ENCODE measurements at regions not wholly inside any gene's neighbourhood (a gene's known extent, or its start where the extent isn't known, plus 50 kb on each side); places are given as distances from the start of the nearest gene placed in this dataset.

DNA sequence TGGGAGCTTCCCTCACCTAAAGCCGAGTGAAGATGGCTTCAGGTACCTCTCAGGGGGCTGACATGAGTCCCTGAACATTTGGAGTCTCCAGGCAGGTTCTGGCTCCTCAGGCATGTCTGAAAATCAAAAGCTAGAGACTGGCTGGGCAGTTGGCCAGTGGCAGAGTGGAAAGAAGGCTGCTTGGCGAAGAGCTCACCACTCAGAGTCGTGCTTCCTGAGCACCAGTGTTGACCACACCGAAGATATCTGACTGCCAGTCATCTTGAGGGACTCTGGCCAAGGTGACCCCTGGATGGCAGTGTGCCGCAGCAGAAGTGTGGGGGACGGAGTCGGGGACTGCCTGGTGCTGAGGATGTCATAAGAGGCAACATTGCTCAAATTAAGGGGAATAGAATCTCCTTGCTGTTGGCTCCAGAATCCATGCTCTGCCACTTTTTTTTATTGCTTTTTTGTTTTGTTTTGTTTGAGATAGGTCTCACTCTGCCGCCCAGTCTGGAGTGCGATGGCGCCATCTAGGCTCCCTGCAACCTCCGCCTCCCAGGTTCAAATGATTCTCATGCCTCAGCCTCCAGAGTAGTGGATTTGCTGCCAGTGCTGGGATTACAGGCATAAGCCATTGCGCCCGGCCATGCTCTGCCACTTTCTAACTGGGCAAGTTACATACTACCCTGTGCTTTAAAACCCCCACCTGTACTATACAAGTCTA lies 172.5 kb upstream of the GATB start:
- no peaks in the 10 kb centered on the region for H3K36me3 ChIP-seq (ENCODE audit: control insufficient read depth, low read length)
- no peak overlapping the region for H3K4me3 ChIP-seq (ENCODE audit: low read length)
- no peak overlapping the region for H3K27ac ChIP-seq (ENCODE audit: low read depth, low read length)
- no peaks in the 10 kb centered on the region for H4K20me1 ChIP-seq (ENCODE audit: control insufficient read depth, insufficient read depth, low read depth, low read length)
- H3F3A ChIP-seq (ENCODE audit: control insufficient read depth, insufficient read depth) = no peaks in the 10 kb centered on the region
- no peaks in the 10 kb centered on the region for H3K9me3 ChIP-seq (ENCODE audit: control insufficient read depth, insufficient read depth, low read length)
- H3K4me2 ChIP-seq (ENCODE audit: low read length) = no peak overlapping the region
- TF ChIP-seq, protein P1, sequence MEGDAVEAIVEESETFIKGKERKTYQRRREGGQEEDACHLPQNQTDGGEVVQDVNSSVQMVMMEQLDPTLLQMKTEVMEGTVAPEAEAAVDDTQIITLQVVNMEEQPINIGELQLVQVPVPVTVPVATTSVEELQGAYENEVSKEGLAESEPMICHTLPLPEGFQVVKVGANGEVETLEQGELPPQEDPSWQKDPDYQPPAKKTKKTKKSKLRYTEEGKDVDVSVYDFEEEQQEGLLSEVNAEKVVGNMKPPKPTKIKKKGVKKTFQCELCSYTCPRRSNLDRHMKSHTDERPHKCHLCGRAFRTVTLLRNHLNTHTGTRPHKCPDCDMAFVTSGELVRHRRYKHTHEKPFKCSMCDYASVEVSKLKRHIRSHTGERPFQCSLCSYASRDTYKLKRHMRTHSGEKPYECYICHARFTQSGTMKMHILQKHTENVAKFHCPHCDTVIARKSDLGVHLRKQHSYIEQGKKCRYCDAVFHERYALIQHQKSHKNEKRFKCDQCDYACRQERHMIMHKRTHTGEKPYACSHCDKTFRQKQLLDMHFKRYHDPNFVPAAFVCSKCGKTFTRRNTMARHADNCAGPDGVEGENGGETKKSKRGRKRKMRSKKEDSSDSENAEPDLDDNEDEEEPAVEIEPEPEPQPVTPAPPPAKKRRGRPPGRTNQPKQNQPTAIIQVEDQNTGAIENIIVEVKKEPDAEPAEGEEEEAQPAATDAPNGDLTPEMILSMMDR (IDR thresholded peaks at IDR 0.05; ENCODE audit: low read depth, low read length, poor library complexity, severe bottlenecking) = no peak
- no peak for TF ChIP-seq EZH2phosphoT487 (IDR thresholded peaks at IDR 0.05; ENCODE audit: borderline replicate concordance, low read length)
- no peaks in the 10 kb centered on the region for H3K79me2 ChIP-seq (ENCODE audit: control insufficient read depth, low read length)
- H3K4me1 ChIP-seq (ENCODE audit: control insufficient read depth, low read length) = no peaks in the 10 kb centered on the region
- no peaks in the 10 kb centered on the region; the same call in 1 of the 2 replicates for H3K9me2 ChIP-seq (replicated peaks; ENCODE audit: control insufficient read depth, low read length)
- H3K27me3 ChIP-seq (ENCODE audit: control insufficient read depth, low read length) = no peaks in the 10 kb centered on the region

DNA sequence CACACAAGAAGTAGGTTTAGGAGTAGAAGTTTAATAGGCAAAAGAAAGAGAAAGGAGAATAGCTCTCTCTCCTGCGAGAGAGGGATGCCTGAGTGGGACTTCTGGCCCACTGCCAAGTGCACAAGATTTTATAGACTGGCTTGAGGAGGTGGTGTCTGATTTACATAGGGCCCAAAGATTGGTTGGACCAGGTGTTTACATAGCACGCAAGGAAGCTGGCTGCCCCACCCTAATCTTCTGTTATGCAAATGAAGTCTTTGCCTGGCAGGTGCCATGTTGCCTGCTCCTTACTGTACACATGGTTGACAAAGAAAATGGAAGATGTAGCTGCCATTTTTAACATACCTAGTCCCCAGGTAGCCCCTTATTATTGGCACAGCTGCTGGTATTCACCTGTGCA lies 170.8 kb upstream of the GATB start:
- no peaks in the 10 kb centered on the region for H3K4me1 ChIP-seq (ENCODE audit: control insufficient read depth, low read length)
- H3K36me3 ChIP-seq (ENCODE audit: control insufficient read depth, low read length) = no peaks in the 10 kb centered on the region
- H3K4me3 ChIP-seq (ENCODE audit: low read length) = no peak overlapping the region
- H3K79me2 ChIP-seq (ENCODE audit: control insufficient read depth, low read length) = no peaks in the 10 kb centered on the region
- H3K27me3 ChIP-seq (ENCODE audit: control insufficient read depth, low read length) = no peaks in the 10 kb centered on the region
- H4K20me1 ChIP-seq (ENCODE audit: control insufficient read depth, insufficient read depth, low read depth, low read length) = no peaks in the 10 kb centered on the region
- H3K27ac ChIP-seq (ENCODE audit: low read depth, low read length) = no peak overlapping the region
- H3K9me2 ChIP-seq (replicated peaks; ENCODE audit: control insufficient read depth, low read length) = no peaks in the 10 kb centered on the region; the same call in 1 of the 2 replicates
- no peaks in the 10 kb centered on the region for H3F3A ChIP-seq (ENCODE audit: control insufficient read depth, insufficient read depth)
- no peaks in the 10 kb centered on the region for H3K9me3 ChIP-seq (ENCODE audit: control insufficient read depth, insufficient read depth, low read length)
- TF ChIP-seq EZH2phosphoT487 (IDR thresholded peaks at IDR 0.05; ENCODE audit: borderline replicate concordance, low read length) = no peak
- TF ChIP-seq, protein P1 (IDR thresholded peaks at IDR 0.05; ENCODE audit: low read depth, low read length, poor library complexity, severe bottlenecking) = no peak
- no peak overlapping the region for H3K4me2 ChIP-seq (ENCODE audit: low read length)

DNA sequence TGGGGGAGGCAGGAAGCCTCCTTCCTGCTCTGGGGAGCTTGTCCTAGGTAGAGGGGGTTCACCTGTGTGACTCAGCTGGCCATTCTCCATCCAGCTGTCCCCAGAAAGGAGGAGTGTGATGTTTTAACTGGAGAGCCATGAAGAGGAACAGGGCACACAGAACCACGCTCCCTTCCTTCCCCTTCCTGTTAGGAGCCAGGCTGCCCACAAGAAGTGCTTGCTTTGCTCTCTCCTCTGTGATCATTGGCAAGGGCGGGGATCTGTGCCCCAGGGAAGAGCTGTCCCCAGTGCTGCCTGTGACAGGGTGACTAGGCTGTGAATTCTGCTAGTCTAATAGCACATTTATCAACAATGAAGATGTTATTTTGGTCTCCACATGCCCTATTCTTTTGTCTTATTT lies 169.6 kb upstream of the GATB start:
- Histone ChIP-seq H3K9me3 (ENCODE audit: control insufficient read depth, insufficient read depth, low read length) (no peaks in the 10 kb centered on the region), H3K36me3 (ENCODE audit: control insufficient read depth, low read length) (no peaks in the 10 kb centered on the region), H3K4me2 (ENCODE audit: low read length) (no peak overlapping the region), H4K20me1 (ENCODE audit: control insufficient read depth, insufficient read depth, low read depth, low read length) (no peaks in the 10 kb centered on the region), H3K27me3 (ENCODE audit: control insufficient read depth, low read length) (no peaks in the 10 kb centered on the region), H3K4me3 (ENCODE audit: low read length) (no peak overlapping the region), H3K27ac (ENCODE audit: low read depth, low read length) (no peak overlapping the region), H3F3A (ENCODE audit: control insufficient read depth, insufficient read depth) (no peaks in the 10 kb centered on the region), H3K9me2 (replicated peaks; ENCODE audit: control insufficient read depth, low read length) (no peaks in the 10 kb centered on the region; the same call in 1 of the 2 replicates), H3K79me2 (ENCODE audit: control insufficient read depth, low read length) (no peaks in the 10 kb centered on the region), H3K4me1 (ENCODE audit: control insufficient read depth, low read length) (no peaks in the 10 kb centered on the region)
- TF ChIP-seq, protein P1 (IDR thresholded peaks at IDR 0.05; ENCODE audit: low read depth, low read length, poor library complexity, severe bottlenecking) = no peak
- no peak for TF ChIP-seq EZH2phosphoT487 (IDR thresholded peaks at IDR 0.05; ENCODE audit: borderline replicate concordance, low read length)

Data from DOHH2 (cell line).